Fibroblast of villous mesenchyme (primary cell): ENCODE measurements at regions not wholly inside any gene's neighbourhood (a gene's known extent, or its start where the extent isn't known, plus 50 kb on each side); places are given as distances from the start of the nearest gene placed in this dataset.
"Not testable (repeated sequence)": the region's sequence is repeated elsewhere in the genome, so short reads cannot be mapped to it uniquely, and the experiment has no call there.

Experiments
- DNase-seq: peaks from one replicate; pipeline ENCODE4 v3.0.0-alpha.2; 2010; ENCODE audit warnings: low read depth
- H3K4me3 ChIP-seq: 2 replicates; pipeline ENCODE4 v1.5.1; 2011; ENCODE audit warnings: low read depth, mild to moderate bottlenecking, low read length
- CTCF ChIP-seq: IDR thresholded peaks from 2 replicates; pipeline ENCODE4 v1.5.1; 2012; ENCODE audit warnings: low read depth, mild to moderate bottlenecking, low read length; ENCODE audit not compliant: insufficient read depth

GRCh38 chr22:18731075-18731666 is 119.5 kb upstream of the RIMBP3 start:
- no peak for TF ChIP-seq CTCF
- no peak for DNase-seq
- H3K4me3 ChIP-seq, result no peak overlapping the region

- H3K4me3 ChIP-seq, result not testable (repeated sequence)
- peak; percentile 68 for DNase-seq
Measured at GRCh38 chr22:18730410-18730809, 118.7 kb upstream of the RIMBP3 start.
